ENCODE measurements at regions not wholly inside any gene's neighbourhood (a gene's known extent, or its start where the extent isn't known, plus 50 kb on each side); places are given as distances from the start of the nearest gene placed in this dataset.

- no peak for DNase-seq (ENCODE audit: low read depth, low spot score)
- ChIA-PET POLR2A (no interaction called here), CTCF (no interaction called here)
- H3K4me3 ChIP-seq (ENCODE audit: low read depth, low read length) = no peak overlapping the region
- no peak for TF ChIP-seq CTCF (IDR thresholded peaks at IDR 0.05; ENCODE audit: insufficient read depth, low read length, missing control alignments)
These were observed 99.8 kb downstream of the TTLL2 start for GRCh38 chr6:167424700-167425099.

GRCh38 chr6:167426084-167426483, 101.2 kb downstream of the TTLL2 start:
- POLR2A ChIA-PET = no interaction called here

GRCh38 chr6:167426651-167427050, 101.8 kb downstream of the TTLL2 start:
- no peak overlapping the region for H3K4me3 ChIP-seq (ENCODE audit: low read depth, low read length)
- DNase-seq (ENCODE audit: low read depth, low spot score) = no peak
- TF ChIP-seq CTCF (IDR thresholded peaks at IDR 0.05; ENCODE audit: insufficient read depth, low read length, missing control alignments) = no peak
- ChIA-PET CTCF (no interaction called here), POLR2A (no interaction called here)

More at GRCh38 chr6:167426084-167426483, 101.2 kb downstream of the TTLL2 start:
- no peak overlapping the region for H3K4me3 ChIP-seq (ENCODE audit: low read depth, low read length)
- DNase-seq (ENCODE audit: low read depth, low spot score) = no peak
- no peak for TF ChIP-seq CTCF (IDR thresholded peaks at IDR 0.05; ENCODE audit: insufficient read depth, low read length, missing control alignments)
- CTCF ChIA-PET = no interaction called here

- DNase-seq (ENCODE audit: low read depth, low spot score) = no peak
- no peak for TF ChIP-seq CTCF (IDR thresholded peaks at IDR 0.05; ENCODE audit: insufficient read depth, low read length, missing control alignments)
- POLR2A ChIA-PET = no interaction called here
- CTCF ChIA-PET = no interaction called here
- H3K4me3 ChIP-seq (ENCODE audit: low read depth, low read length) = no peak overlapping the region
These were observed 103.9 kb downstream of the TTLL2 start for GRCh38 chr6:167428664-167429333.

- no peak for TF ChIP-seq CTCF (IDR thresholded peaks at IDR 0.05; ENCODE audit: insufficient read depth, low read length, missing control alignments)
- POLR2A ChIA-PET = no interaction called here
- CTCF ChIA-PET = no interaction called here
- no peak overlapping the region for H3K4me3 ChIP-seq (ENCODE audit: low read depth, low read length)
- DNase-seq (ENCODE audit: low read depth, low spot score) = no peak
These were observed 104.5 kb downstream of the TTLL2 start for GRCh38 chr6:167429353-167429752.

- ChIA-PET CTCF (no interaction called here), POLR2A (no interaction called here)
- no peak for DNase-seq (ENCODE audit: low read depth, low spot score)
- no peak for TF ChIP-seq CTCF (IDR thresholded peaks at IDR 0.05; ENCODE audit: insufficient read depth, low read length, missing control alignments)
- no peak overlapping the region for H3K4me3 ChIP-seq (ENCODE audit: low read depth, low read length)
These were observed 110.4 kb downstream of the TTLL2 start for GRCh38 chr6:167435209-167435728.

Measured in AG04449 (cell line).